Cardiac fibroblast (primary cell): ENCODE measurements at regions not wholly inside any gene's neighbourhood (a gene's known extent, or its start where the extent isn't known, plus 50 kb on each side); places are given as distances from the start of the nearest gene placed in this dataset.
A peak's percentile ranks its signal among the peaks of the same experiment; 100 is the strongest.

ENCODE experiments used
- DNase-seq, 2 donors: peaks; one replicate each; pipeline versions ENCODE4 v3.0.0 to v3.0.0-alpha.2; 2010; ENCODE audit warnings: low read depth in 2 of 2
- H3K4me3 ChIP-seq, 2 donors: replicated peaks in 1 of 2; 1 replicate in 1 of 2; 2 replicates in 1 of 2; pipeline ENCODE4 v1.5.1; 2011; ENCODE audit warnings: low read depth in 2 of 2, low read length in 2 of 2, mild to moderate bottlenecking in 2 of 2, moderate library complexity in 1 of 2
- CTCF ChIP-seq: IDR thresholded peaks from one replicate; pipeline ENCODE4 v1.5.1; 2011; ENCODE audit warnings: low read depth, mild to moderate bottlenecking, low read length, inconsistent platforms

DNA sequence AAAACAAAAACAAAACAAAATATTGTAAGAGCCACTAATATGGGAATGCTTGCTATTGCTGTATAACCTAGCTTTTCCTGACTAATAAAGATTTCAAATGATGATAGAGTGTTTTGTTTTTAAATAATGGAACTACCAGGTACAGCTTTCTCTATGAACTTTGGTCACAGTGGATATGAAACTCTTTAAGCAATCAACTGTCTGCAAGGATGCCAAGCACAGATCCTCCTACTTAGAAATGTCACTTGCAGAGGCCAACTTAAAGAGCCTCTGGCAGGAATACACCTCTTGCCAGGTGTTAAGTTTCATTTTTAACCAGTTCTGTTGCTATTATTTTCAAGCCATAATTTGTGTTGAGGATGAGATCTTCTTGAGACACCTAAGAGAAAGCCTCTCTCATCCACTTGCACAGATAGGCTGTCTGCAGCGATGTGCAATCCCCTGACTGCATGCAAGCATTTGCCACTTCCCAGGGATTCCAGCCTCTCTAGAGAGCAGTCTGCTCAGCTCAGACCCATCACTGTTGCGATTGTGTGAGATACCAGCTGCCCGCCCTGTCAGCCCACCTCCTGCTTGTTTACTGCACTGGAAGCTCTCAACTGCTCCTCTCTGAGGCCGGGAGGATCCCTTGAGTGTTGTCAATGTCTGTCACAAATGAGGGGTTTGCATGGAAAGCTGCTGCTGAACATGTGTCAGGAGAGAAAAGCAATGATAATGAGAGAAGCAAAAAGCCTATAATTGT is 86.1 kb upstream of the SCG2 start:
- no peak for TF ChIP-seq CTCF
- H3K4me3 ChIP-seq = no peak overlapping the region
- no peak for DNase-seq

GRCh38 chr2:223681125-223681524 is 79.0 kb upstream of the SCG2 start:
- no peak overlapping the region for H3K4me3 ChIP-seq
- no peak for TF ChIP-seq CTCF
- DNase-seq = no peak

DNA sequence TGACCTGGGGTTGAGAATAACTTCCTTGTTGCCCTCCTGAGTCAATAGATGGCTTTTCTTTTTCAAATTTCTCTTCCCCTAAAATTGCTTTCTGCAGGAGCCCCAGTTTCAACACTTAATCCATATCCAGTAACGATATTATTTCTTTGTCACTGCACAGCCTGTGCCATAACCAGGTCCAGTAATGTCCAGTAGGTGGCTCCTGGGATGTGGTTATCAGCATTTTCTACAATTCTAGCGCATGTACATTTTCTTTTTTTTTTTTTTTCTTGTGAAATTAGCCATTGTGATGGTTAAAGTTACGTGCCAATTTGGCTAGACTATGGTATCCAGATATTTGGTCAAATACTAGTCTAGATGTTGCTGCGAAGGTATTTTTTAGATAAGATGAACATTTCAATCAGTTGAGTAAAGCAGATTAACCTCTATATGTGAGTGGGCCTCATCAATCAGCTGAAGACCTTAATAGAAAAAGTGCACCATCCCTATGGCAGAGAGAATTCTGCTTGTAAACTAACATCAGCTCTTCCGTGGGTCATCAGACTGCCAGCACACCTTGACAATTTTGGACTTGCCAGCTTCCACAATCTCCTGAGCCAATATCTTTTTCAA is 72.9 kb upstream of the SCG2 start:
- TF ChIP-seq CTCF = peak; percentile 78
- no peak overlapping the region for H3K4me3 ChIP-seq
- DNase-seq = peak; percentile 67 to 72

DNA sequence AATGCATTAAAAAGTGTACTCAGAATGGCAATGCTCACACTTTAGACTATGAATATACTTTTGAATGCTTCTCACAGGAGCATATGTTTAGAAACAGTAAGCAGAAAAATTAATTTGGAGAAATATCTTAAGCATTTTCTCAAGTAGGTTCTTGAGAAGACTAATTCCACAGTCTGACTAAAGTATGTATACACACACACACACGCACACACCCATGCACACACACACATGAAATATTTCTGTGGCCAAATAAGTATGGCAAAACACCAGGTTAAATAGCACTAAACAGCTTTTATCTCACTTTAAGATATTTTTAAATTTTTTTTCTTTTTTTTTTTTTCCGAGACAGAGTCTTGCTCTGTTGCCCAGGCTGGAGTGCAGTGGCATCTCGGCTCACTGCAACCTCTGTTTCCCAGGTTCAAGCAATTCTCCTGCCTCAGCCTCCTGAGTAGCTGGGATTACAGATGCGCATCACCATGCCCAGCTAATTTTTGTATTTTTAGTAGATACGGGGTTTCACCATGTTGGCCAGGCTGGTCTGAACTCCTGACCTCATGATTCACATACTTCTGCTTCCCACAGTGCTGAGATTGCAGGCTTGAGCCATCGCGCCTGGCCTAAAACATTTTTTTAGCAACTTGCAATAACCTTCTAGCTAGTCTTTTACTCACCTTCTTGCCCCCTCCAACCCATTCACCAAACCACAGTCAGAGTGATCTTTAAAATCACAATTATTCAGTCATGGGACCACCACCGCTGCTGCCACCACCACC is 67.5 kb upstream of the SCG2 start:
- no peak overlapping the region for H3K4me3 ChIP-seq
- DNase-seq = peak; percentile 69 to 72
- no peak for TF ChIP-seq CTCF

- no peak overlapping the region for H3K4me3 ChIP-seq
- DNase-seq = peak; percentile 29 to 31
- no peak for TF ChIP-seq CTCF
Measured at GRCh38 chr2:223668302-223668998, 66.3 kb upstream of the SCG2 start.

- TF ChIP-seq CTCF = no peak
- DNase-seq = peak; percentile 63 to 74
- no peak overlapping the region for H3K4me3 ChIP-seq
Measured at GRCh38 chr2:223654384-223654915, 52.3 kb upstream of the SCG2 start.
